VCaP (cell line): ENCODE measurements at regions not wholly inside any gene's neighbourhood (a gene's known extent, or its start where the extent isn't known, plus 50 kb on each side); places are given as distances from the start of the nearest gene placed in this dataset.

Experiments
- H3K27ac ChIP-seq: fragments of 450-650 bp; 2 replicates; pipeline ENCODE4 v1.5.1; 2017
- TF ChIP-seq, protein P1 (sequence below): fragments of 450-650 bp; conservative IDR thresholded peaks from 2 replicates; pipeline ENCODE4 v1.5.1; 2017; ENCODE audit warnings: mild to moderate bottlenecking, moderate library complexity

DNA sequence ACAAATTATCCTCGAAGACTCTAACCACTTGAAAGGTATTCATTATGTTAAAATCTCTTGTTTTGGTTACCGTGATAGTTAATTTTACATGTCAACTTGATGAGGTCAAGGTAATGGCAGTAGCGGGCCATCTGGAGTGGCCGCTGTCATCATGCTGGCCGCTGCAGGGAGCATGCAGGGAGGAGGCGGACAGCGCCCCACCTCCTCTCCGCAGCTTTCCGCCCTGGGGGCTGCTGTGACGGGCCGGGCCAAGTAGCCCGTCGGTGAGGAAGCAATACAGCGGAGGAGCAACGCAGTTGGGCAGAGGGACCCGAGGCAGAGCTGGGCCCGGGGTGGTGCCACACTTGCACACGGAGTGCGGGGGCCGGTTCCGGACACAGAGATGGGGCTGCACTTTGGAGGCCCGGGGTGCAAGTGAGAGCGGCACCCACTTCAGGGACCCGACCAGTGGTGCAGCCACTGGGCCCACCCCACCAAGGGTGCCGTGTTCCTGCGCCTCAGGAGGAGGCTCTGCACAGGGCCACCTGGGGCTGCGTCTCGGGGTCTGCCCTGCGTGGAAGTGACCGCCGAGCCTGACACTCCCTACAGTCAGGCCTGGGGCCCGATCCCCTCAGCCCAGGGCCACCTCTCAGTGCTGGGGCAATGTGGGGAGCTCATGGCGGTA, 452.4 kb downstream of the LRATD1 start:
- TF ChIP-seq, protein P1, sequence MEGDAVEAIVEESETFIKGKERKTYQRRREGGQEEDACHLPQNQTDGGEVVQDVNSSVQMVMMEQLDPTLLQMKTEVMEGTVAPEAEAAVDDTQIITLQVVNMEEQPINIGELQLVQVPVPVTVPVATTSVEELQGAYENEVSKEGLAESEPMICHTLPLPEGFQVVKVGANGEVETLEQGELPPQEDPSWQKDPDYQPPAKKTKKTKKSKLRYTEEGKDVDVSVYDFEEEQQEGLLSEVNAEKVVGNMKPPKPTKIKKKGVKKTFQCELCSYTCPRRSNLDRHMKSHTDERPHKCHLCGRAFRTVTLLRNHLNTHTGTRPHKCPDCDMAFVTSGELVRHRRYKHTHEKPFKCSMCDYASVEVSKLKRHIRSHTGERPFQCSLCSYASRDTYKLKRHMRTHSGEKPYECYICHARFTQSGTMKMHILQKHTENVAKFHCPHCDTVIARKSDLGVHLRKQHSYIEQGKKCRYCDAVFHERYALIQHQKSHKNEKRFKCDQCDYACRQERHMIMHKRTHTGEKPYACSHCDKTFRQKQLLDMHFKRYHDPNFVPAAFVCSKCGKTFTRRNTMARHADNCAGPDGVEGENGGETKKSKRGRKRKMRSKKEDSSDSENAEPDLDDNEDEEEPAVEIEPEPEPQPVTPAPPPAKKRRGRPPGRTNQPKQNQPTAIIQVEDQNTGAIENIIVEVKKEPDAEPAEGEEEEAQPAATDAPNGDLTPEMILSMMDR: no peak
- no peak overlapping the region for H3K27ac ChIP-seq

DNA sequence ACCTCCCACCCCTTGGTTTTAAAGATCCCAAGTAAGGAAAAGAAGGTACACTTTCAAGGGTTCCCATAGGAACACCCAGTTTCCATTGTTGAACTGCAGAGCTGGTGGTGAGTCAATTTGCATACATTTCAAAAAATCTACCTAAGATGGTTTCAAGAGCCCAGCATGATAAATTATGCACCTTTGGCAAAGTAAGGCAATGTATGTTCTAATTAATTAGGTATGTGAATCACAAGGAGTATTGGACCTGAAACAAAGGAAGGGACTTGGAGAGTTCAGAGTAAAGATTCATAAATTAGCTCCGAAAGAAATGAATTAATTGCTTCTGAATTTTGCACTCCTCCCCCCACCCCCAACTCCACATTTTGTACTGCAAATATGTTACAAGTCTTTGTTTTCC, 459.7 kb downstream of the LRATD1 start:
- TF ChIP-seq, protein P1: no peak
- no peak overlapping the region for H3K27ac ChIP-seq

DNA sequence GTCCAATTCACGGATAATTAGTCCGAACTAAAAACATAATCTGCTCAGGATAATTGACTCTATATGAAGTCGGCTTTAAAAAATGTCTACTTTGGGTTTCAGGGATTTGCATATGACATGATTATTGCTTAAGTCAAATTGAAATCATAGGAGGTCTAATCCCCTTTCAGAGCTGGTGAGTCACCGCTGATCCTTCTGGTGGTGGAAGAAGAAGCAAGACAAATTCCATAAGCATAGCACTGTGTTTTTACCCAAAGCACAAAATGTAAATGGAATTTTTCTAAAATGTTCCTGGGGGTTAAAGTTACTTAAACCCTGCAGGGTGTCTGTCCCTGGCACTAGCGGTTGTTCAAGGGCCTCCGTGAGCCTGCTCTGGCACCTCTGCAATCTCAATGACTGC, 460.2 kb downstream of the LRATD1 start:
- no peak overlapping the region for H3K27ac ChIP-seq
- TF ChIP-seq, protein P1: no peak

DNA sequence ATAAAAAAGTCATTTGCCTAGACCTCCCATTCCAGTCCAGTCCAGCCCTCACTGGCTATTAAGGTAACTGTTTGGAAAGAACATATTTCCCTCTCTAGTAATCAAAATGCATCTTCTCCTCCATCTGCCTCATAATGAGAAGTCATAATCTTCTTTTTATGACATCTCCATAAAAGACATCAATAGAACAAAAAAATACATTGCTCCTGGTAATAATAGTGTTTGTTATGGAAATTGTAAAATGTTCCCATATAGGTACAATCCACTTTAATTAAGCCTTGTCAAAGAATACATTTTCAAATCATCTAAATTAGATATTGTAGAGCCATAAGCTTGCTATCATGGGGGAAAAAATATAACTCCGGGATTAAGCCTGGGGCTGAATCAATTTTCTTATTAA, 461.6 kb downstream of the LRATD1 start:
- no peak overlapping the region for H3K27ac ChIP-seq
- TF ChIP-seq, protein P1: no peak

DNA sequence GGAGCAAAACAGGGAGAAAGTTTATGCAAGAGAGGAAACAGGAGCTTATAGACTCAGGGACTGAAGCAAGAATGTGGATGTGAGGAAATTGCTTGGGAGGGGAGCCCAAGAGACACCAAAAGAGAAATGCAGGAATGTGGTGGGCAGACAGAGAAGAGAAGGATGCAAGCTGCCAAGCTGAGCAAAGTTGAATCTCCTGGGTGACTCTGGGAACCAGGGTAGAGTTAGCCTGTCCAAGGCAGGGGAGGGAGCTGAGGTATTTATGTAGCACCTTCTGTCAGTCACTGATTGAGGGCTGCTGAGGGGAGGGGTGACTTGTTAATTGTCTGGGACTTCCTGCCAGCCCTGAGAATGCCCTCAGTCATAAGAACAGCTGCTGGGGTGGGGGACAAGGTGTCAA, 464.3 kb downstream of the NBAS start:
- H3K27ac ChIP-seq: no peak overlapping the region

DNA sequence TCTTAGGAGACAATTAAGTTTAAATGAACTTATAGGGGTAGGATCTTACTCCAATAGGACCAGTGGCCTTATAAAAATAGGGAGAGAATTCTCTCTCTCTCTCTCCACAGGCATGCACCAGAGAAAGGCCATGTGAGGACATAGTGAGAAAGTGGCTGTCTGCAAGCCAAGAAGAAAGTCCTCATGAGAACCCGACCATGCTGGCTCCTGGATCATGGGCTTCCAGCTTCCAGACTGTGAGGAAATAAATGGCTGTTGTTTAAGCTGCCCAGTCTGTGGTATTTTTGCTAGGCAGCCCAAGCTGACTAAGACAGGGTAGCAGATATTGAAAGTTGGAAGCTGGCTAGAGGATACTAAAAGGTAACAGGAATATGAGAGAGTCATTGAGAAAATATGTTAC, 454.0 kb downstream of the NBAS start:
- H3K27ac ChIP-seq: no peak overlapping the region
- TF ChIP-seq, protein P1: no peak

More for the DNA sequence above, 464.3 kb downstream of the NBAS start:
- TF ChIP-seq, protein P1: no peak

DNA sequence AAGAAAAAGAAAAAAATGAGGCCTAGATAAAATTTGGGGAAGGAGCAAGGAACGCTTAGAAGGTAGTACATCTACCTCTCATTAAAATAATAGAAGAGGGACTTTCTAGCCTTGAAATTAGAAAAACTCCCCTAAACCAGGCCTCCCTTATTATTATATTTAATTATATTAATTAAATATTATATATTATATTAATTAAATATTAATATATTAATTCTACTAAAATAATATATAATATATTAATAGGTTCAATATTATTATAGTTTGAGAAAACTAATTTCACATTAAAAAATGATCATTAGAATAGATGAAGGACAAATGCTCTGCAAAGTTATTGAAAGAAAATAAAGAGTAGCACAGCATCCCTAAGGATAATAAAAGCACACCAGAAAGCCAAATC, 449.4 kb downstream of the NBAS start:
- TF ChIP-seq, protein P1: no peak
- H3K27ac ChIP-seq: no peak overlapping the region
